ENCODE measurements at regions not wholly inside any gene's neighbourhood (a gene's known extent, or its start where the extent isn't known, plus 50 kb on each side); places are given as distances from the start of the nearest gene placed in this dataset.

- no peak for DNase-seq (ENCODE audit: low spot score in 2 of 2)
- H3K4me3 ChIP-seq (ENCODE audit: low read depth, poor library complexity, severe bottlenecking): no peak overlapping the region
- intact Hi-C loops (cut with DNase I; ENCODE audit: low total_unique reads): no loop called here
- WGBS, 2 donors: 59% methylated on average over 5 of the region's 5 CpGs
- TF ChIP-seq POLR2A (IDR thresholded peaks at IDR 0.05) (no peak), CTCF (IDR thresholded peaks at IDR 0.05) (no peak)
These were observed 173.9 kb upstream of the ERBB4 start for GRCh38 chr2:212712466-212712865.

- 44 to 50% methylated on average over 3 of the region's 3 CpGs for WGBS, 2 donors
- H3K4me3 ChIP-seq (ENCODE audit: low read depth, poor library complexity, severe bottlenecking): no peak overlapping the region
- DNase-seq (ENCODE audit: low spot score in 2 of 2): no peak
- intact Hi-C loops (cut with DNase I; ENCODE audit: low total_unique reads): no loop called here
- TF ChIP-seq POLR2A (IDR thresholded peaks at IDR 0.05): no peak
- no peak for TF ChIP-seq CTCF (IDR thresholded peaks at IDR 0.05)
These were observed 173.3 kb upstream of the ERBB4 start for GRCh38 chr2:212711856-212712255.

- H3K4me3 ChIP-seq (ENCODE audit: low read depth, poor library complexity, severe bottlenecking): no peak overlapping the region
- 84 to 89% methylated on average over 3 of the region's 3 CpGs for WGBS, 2 donors
- DNase-seq (ENCODE audit: low spot score in 2 of 2): no peak
- intact Hi-C loops (cut with DNase I; ENCODE audit: low total_unique reads): no loop called here
- TF ChIP-seq POLR2A (IDR thresholded peaks at IDR 0.05): no peak
- no peak for TF ChIP-seq CTCF (IDR thresholded peaks at IDR 0.05)
These were observed 170.7 kb upstream of the ERBB4 start for GRCh38 chr2:212709280-212709679.

GRCh38 chr2:212708355-212708754, 169.8 kb upstream of the ERBB4 start:
- H3K4me3 ChIP-seq (ENCODE audit: low read depth, poor library complexity, severe bottlenecking): no peak overlapping the region
- 55% methylated on average over 2 of the region's 2 CpGs for WGBS, 2 donors
- DNase-seq (ENCODE audit: low spot score in 2 of 2): no peak
- intact Hi-C loops (cut with DNase I; ENCODE audit: low total_unique reads): no loop called here
- TF ChIP-seq POLR2A (IDR thresholded peaks at IDR 0.05): no peak
- TF ChIP-seq CTCF (IDR thresholded peaks at IDR 0.05): no peak

GRCh38 chr2:212695426-212695825, 156.8 kb upstream of the ERBB4 start:
- WGBS, 2 donors: 86 to 96% methylated on average over 1 of the region's 1 CpG
- DNase-seq (ENCODE audit: low spot score in 2 of 2): no peak
- H3K4me3 ChIP-seq (ENCODE audit: low read depth, poor library complexity, severe bottlenecking): no peak overlapping the region
- no peak for TF ChIP-seq POLR2A (IDR thresholded peaks at IDR 0.05)
- intact Hi-C loops (cut with DNase I; ENCODE audit: low total_unique reads): no loop called here

GRCh38 chr2:212694398-212694797, 155.8 kb upstream of the ERBB4 start:
- no peak overlapping the region for H3K4me3 ChIP-seq (ENCODE audit: low read depth, poor library complexity, severe bottlenecking)
- WGBS, 2 donors: 64 to 68% methylated on average over 3 of the region's 3 CpGs
- intact Hi-C loops (cut with DNase I; ENCODE audit: low total_unique reads): no loop called here
- no peak for DNase-seq (ENCODE audit: low spot score in 2 of 2)
- TF ChIP-seq POLR2A (IDR thresholded peaks at IDR 0.05): no peak
- TF ChIP-seq CTCF (IDR thresholded peaks at IDR 0.05): no peak

Measured in lower leg skin (tissue), 4 donors.